NB4 (cell line): ENCODE measurements at regions not wholly inside any gene's neighbourhood (a gene's known extent, or its start where the extent isn't known, plus 50 kb on each side); places are given as distances from the start of the nearest gene placed in this dataset.

ENCODE experiments used
- DNase-seq: peaks from one replicate; pipeline ENCODE4 v3.0.0; 2010; ENCODE audit warnings: low read depth
- H3K4me3 ChIP-seq: one replicate; pipeline ENCODE4 v1.5.1; 2011; ENCODE audit warnings: mild to moderate bottlenecking, low read depth, low read length, moderate library complexity
- CTCF ChIP-seq: IDR thresholded peaks from one replicate; pipeline ENCODE4 v1.5.1; 2012; ENCODE audit warnings: low read depth, low read length
- MYC ChIP-seq: IDR thresholded peaks from 2 replicates; pipeline ENCODE4 v1.6.1; 2011; ENCODE audit warnings: low read depth, low read length
- POLR2A ChIP-seq: IDR thresholded peaks from 2 replicates; pipeline ENCODE4 v1.6.1; 2011; ENCODE audit warnings: mild to moderate bottlenecking; ENCODE audit not compliant: insufficient read length; ENCODE audit errors: extremely low read depth
- TF ChIP-seq, protein P1 (sequence below): IDR thresholded peaks from 2 replicates; pipeline ENCODE4 v1.6.1; 2011; ENCODE audit warnings: low read depth, low read length

DNA sequence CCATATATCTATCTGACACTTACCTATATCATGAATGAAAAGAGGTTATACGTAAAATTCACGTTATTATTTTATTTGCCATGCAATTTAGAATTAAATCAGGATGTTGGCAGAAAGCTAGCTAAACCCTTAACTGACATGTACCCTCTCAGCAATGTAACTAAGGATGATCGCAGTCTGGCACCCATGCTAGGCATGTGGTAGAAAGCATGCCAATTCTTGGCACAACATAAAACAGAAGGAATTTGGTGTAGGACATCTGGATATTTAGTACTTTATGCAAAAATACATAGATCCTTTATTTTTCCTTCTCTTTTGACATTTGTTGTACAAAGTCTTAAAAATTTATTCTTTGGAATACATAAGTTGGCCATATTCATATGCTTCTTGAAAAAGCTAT, 436.8 kb upstream of the FAT1 start:
- TF ChIP-seq, protein P1, sequence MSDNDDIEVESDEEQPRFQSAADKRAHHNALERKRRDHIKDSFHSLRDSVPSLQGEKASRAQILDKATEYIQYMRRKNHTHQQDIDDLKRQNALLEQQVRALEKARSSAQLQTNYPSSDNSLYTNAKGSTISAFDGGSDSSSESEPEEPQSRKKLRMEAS = no peak
- TF ChIP-seq MYC = no peak
- no peak for TF ChIP-seq POLR2A
- TF ChIP-seq CTCF = no peak
- DNase-seq = no peak
- H3K4me3 ChIP-seq = no peak overlapping the region

DNA sequence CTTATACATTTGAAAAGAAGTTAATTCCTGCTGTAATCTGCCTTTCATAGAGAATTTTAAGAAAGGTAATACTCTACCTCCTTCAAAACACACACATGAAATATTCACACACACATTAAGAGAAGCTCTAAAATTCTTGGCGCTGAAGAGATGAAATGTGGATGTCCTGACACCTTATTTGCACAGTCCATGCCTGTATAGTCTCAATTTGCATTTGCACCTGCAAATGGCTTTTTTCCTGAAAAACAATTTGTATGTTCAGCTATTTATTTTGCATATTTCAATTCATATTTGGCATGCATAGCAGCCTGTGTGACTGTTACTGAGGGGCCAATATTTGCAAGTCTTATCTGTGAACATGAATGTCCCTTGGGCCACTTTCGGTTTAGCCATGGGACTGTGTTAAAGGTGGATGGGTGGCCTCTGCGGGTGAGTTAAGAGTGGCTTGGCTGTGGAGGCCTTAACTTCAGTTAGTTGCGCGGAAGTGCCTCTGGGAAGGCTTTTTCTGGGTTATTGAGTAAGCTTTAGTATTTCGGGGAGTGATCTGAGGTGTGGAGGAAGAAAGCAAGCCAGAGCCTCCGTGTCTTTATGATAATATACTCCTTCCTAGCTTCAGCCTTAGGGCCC, 443.3 kb upstream of the FAT1 start:
- no peak overlapping the region for H3K4me3 ChIP-seq
- no peak for TF ChIP-seq MYC
- no peak for TF ChIP-seq POLR2A
- TF ChIP-seq CTCF = no peak
- TF ChIP-seq, protein P1 = no peak
- DNase-seq = no peak

DNA sequence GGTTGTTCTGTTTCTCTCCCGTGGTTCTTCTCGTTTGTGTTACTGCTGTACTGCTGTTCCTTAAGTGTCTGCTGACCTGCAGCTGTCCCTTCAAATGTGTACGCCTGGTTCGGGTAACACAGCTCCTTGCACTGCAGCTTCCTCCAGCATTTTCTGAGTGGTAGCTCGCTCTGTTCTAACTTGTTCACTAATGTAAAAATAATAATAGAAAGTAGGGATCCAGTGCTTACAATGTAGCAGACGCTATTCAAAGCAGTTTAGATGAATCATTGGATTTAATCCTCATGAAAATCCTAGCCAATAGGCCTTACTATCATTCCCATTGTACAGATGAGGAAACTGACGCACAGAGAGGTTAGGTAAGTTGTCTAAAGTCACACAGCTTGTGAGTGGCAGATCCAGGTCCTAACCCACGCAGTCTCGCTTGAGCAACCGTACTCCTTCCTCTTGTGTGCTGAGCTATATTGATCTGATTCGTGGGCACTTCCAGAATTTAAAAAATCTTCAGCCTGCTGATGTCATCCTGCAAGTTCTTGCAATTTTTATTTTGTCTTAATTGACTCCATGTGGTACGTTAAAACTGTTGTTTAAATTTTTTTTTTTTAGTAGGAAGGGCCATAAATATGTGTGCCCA, 448.2 kb upstream of the FAT1 start:
- no peak overlapping the region for H3K4me3 ChIP-seq
- no peak for DNase-seq
- TF ChIP-seq CTCF = no peak
- no peak for TF ChIP-seq POLR2A
- TF ChIP-seq, protein P1 = no peak
- no peak for TF ChIP-seq MYC

DNA sequence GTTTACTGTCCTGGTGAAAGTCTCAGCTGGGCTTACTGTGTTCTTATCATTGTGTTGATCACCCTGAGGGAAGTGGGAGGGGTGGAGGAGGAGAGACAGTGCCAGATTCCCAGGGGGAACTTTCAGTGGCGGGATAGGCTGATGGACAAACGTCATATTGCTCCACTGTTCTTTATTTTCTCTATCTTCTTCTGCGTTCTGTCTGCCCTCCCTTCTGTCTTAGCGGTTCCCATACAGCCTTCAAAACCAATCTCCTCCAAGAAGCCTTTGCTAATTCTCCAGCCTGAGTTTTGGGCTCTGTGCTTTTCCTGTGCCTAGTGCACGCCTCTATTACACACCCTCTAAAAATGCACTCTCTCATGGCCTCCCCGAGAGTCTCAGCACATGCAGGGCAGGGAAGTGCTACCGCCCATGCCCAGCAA, 448.7 kb upstream of the FAT1 start:
- TF ChIP-seq POLR2A = no peak
- no peak for TF ChIP-seq CTCF
- TF ChIP-seq, protein P1 = no peak
- TF ChIP-seq MYC = no peak

GRCh38 chr4:187174749-187175148, 451.1 kb upstream of the FAT1 start:
- TF ChIP-seq CTCF (no peak), POLR2A (no peak), MYC (no peak)
- TF ChIP-seq, protein P1 = no peak
- DNase-seq = no peak
- H3K4me3 ChIP-seq = no peak overlapping the region

More for the DNA sequence above, 448.7 kb upstream of the FAT1 start:
- no peak overlapping the region for H3K4me3 ChIP-seq
- DNase-seq = no peak

GRCh38 chr4:187175197-187175596, 451.5 kb upstream of the FAT1 start:
- TF ChIP-seq POLR2A = no peak
- TF ChIP-seq MYC = no peak
- TF ChIP-seq, protein P1 = no peak
- no peak for TF ChIP-seq CTCF

More at GRCh38 chr4:187175197-187175596, 451.5 kb upstream of the FAT1 start:
- H3K4me3 ChIP-seq = no peak overlapping the region
- DNase-seq = no peak
